ENCODE measurements at regions not wholly inside any gene's neighbourhood (a gene's known extent, or its start where the extent isn't known, plus 50 kb on each side); places are given as distances from the start of the nearest gene placed in this dataset.
"Not testable (repeated sequence)": the region's sequence is repeated elsewhere in the genome, so short reads cannot be mapped to it uniquely, and the experiment has no call there.

- ChIA-PET CTCF (interaction anchor here (2.0 kb wide), 1 partner anchor 11 kb away, joined by 11 read pairs; no protein-coding TSS in a partner anchor), POLR2A (no interaction called here)
- FAIRE-seq, result no peak
- WGBS (ENCODE audit: missing lambda C conversion rate), result no CpG with 5 or more reads among the region's 4 CpGs
- ATAC-seq, result no peak
- Histone ChIP-seq H3K4me3 (no peak overlapping the region), H3K9me3 (no peaks in the 10 kb centered on the region), H3K4me2 (no peak overlapping the region), H3K27ac (no peak overlapping the region), H3K4me1 (no peaks in the 10 kb centered on the region)
- DNase-seq (ENCODE audit: low read depth in 1 of 2, low spot score in 1 of 2), result no peak
- TF ChIP-seq POLR2A (IDR thresholded peaks at IDR 0.05; ENCODE audit: low read length), result no peak
- TF ChIP-seq ELK1 (IDR thresholded peaks at IDR 0.05; ENCODE audit: low read depth, low read length), result no peak
- TF ChIP-seq TP53 (CRISPR knock-in tag; IDR thresholded peaks at IDR 0.05), result no peak
- no peak for TF ChIP-seq BHLHE40 (IDR thresholded peaks at IDR 0.05; ENCODE audit: low read depth, low read length)
- TF ChIP-seq ZSCAN20 (CRISPR knock-in tag; IDR thresholded peaks at IDR 0.05), result no peak
- TF ChIP-seq, protein P1, sequence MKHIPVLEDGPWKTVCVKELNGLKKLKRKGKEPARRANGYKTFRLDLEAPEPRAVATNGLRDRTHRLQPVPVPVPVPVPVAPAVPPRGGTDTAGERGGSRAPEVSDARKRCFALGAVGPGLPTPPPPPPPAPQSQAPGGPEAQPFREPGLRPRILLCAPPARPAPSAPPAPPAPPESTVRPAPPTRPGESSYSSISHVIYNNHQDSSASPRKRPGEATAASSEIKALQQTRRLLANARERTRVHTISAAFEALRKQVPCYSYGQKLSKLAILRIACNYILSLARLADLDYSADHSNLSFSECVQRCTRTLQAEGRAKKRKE (CRISPR knock-in tag; IDR thresholded peaks at IDR 0.05; ENCODE audit: low read depth), result no peak
- no peak for TF ChIP-seq KDM5A (IDR thresholded peaks at IDR 0.05)
- no peak for TF ChIP-seq CBX2 (IDR thresholded peaks at IDR 0.05; ENCODE audit: borderline replicate concordance, low read depth)
- no peak for TF ChIP-seq JUN (IDR thresholded peaks at IDR 0.05)
- TF ChIP-seq HOXA7 (CRISPR knock-in tag; IDR thresholded peaks at IDR 0.05), result no peak
- no peak for TF ChIP-seq EHF (CRISPR knock-in tag; IDR thresholded peaks at IDR 0.05)
- TF ChIP-seq CHD4 (IDR thresholded peaks at IDR 0.05; ENCODE audit: borderline replicate concordance), result no peak
- TF ChIP-seq HEYL (CRISPR knock-in tag; IDR thresholded peaks at IDR 0.05), result no peak
- TF ChIP-seq RAD21 (conservative IDR thresholded peaks at IDR 0.05 in 1 of 2, IDR thresholded peaks at IDR 0.05 in 1 of 2), result no peak
- no peak for TF ChIP-seq MAZ (IDR thresholded peaks at IDR 0.05; ENCODE audit: borderline replicate concordance, low read depth, low read length)
- no peak for TF ChIP-seq JUNB (IDR thresholded peaks at IDR 0.05)
- no peak for TF ChIP-seq MYC (IDR thresholded peaks at IDR 0.05; ENCODE audit: borderline replicate concordance, low read length)
- TF ChIP-seq CEBPB (IDR thresholded peaks at IDR 0.05), result no peak
Measured at GRCh38 chr1:30100524-30100862, 622.9 kb downstream of the MATN1 start.

DNA sequence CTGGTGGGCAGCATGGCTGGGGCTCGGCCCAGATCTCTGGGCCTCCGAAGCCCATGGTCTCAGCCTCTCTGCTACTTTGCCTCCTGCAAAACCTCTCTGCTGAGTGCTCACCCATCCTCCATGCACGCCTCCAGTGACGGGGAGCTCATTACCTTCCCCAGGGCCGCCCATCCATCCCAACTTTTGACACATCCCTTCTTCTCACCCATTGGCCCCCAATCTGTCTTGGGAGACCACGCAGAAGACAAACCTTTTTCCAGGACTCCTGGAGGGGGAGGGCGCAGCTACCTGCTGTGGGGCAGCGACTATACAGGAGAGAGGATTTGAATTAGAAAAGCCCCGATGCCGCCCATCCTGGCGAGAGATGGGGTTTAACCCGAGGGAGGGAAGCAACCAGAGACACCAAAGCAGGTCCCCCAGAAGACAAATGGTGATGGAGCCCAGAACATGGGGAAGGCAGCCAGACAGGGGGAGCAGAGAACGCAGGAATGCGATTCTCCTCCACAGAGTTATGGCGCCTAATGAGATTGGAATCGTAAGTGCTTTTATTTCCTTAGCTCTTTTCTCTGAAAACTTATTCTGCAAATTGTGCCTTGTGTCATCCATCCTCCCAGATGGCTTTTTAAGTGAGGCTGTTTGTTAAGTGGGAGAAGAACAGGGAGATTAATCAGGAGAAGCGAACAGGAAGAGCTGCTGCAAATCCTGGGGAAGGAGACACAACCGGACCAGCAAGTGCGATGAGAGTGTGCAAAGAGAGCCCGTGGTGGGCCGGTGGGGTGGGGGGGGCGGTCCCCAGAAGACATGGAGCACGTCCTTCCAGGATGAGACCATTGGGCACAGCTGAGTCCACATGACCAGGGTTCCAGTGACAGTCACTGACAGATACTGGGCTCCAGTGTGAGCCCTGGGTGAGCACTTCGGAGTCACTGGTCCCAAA, 623.5 kb downstream of the MATN1 start:
- FAIRE-seq (no peak), DNase-seq (ENCODE audit: low read depth in 1 of 2, low spot score in 1 of 2) (no peak), ATAC-seq (no peak)
- WGBS (ENCODE audit: missing lambda C conversion rate), result 45% methylated on average over 21 of the region's 24 CpGs
- ChIA-PET POLR2A (no interaction called here), CTCF (interaction anchor here (0.6 to 2.0 kb wide), 2 partner anchors 12 to 719 kb away, joined by 3 to 11 read pairs; no protein-coding TSS in a partner anchor)
- H3K27ac ChIP-seq, result no peak overlapping the region
- H3K4me3 ChIP-seq, result no peak overlapping the region
- H3K9me3 ChIP-seq, result no peaks in the 10 kb centered on the region
- no peaks in the 10 kb centered on the region for H3K4me1 ChIP-seq
- no peak for TF ChIP-seq JUN (IDR thresholded peaks at IDR 0.05)
- TF ChIP-seq NFE2L2 (conservative IDR thresholded peaks at IDR 0.05; ENCODE audit: low read length), result no peak
- TF ChIP-seq FOSB (CRISPR knock-in tag; IDR thresholded peaks at IDR 0.05), result no peak
- no peak for TF ChIP-seq RAD21 (conservative IDR thresholded peaks at IDR 0.05 in 1 of 2, IDR thresholded peaks at IDR 0.05 in 1 of 2)
- TF ChIP-seq MYC (IDR thresholded peaks at IDR 0.05; ENCODE audit: borderline replicate concordance, low read length), result no peak
- no peak for TF ChIP-seq HES2 (IDR thresholded peaks at IDR 0.05)
- no peak for TF ChIP-seq ESRRA (IDR thresholded peaks at IDR 0.05; ENCODE audit: borderline replicate concordance, low read length)
- TF ChIP-seq CBX2 (IDR thresholded peaks at IDR 0.05; ENCODE audit: borderline replicate concordance, low read depth), result no peak
- no peak overlapping the region for H3K4me2 ChIP-seq

DNA sequence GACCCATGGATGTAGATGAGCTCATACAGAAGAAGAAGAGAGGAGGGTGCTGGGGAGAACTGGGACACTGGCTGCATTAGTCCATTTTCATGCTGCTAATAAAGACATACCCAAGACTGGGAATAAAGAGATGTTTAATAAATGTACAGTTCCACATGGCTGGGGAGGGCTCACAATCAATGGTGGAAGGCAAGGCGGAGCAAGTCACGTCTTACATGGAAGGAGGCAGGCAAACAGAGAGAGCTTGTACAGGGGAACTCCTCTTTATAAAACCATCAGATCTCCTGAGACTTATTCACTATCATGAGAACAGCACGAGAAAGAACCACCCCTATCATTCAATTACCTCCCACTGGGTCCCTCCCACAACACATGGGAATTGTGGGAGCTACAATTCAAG, 625.5 kb downstream of the MATN1 start:
- ATAC-seq; FAIRE-seq; H3K9me3 ChIP-seq; POLR2A ChIA-PET; H3K27ac ChIP-seq; H3K4me2 ChIP-seq; H3K4me1 ChIP-seq; DNase-seq (ENCODE audit: low read depth in 1 of 2, low spot score in 1 of 2); H3K4me3 ChIP-seq: not testable (repeated sequence)
- CTCF ChIA-PET, result interaction anchor here (1.0 to 1.5 kb wide), 2 partner anchors 12 to 14 kb away, joined by 3 to 4 read pairs; no protein-coding TSS in a partner anchor
- 51% methylated on average over 3 of the region's 3 CpGs for WGBS (ENCODE audit: missing lambda C conversion rate)
